RWPE2 (cell line): ENCODE measurements at regions not wholly inside any gene's neighbourhood (a gene's known extent, or its start where the extent isn't known, plus 50 kb on each side); places are given as distances from the start of the nearest gene placed in this dataset.

Experiments used
- ATAC-seq: fragments of 200-7000 bp; cut with Tn5 transposase; 3 replicates; pipeline ENCODE4 v1.9.1; 2021; ENCODE audit warnings: low read depth
- DNase-seq: peaks from one replicate; pipeline ENCODE4 v3.0.0-alpha.2; 2020; ENCODE audit warnings: low spot score
- H3K27ac ChIP-seq: fragments of 450-650 bp; 2 replicates; pipeline ENCODE4 v1.5.1; 2017; ENCODE audit warnings: mild to moderate bottlenecking; ENCODE audit not compliant: poor library complexity, severe bottlenecking
- H3K27me3 ChIP-seq: fragments of 250-450 bp; sonication (Bioruptor Pico); 2 replicates; pipeline ENCODE4 v1.5.1; 2021; ENCODE audit warnings: mild to moderate bottlenecking, moderate library complexity; ENCODE audit not compliant: insufficient read depth, poor library complexity, severe bottlenecking
- H3K36me3 ChIP-seq: fragments of 250-450 bp; sonication (Bioruptor Pico); 2 replicates; pipeline ENCODE4 v1.5.1; 2020; ENCODE audit warnings: low read depth, mild to moderate bottlenecking, moderate library complexity
- H3K4me1 ChIP-seq: fragments of 250-450 bp; sonication (Bioruptor Pico); 2 replicates; pipeline ENCODE4 v1.5.1; 2021; ENCODE audit warnings: mild to moderate bottlenecking, moderate library complexity; ENCODE audit not compliant: insufficient read depth, poor library complexity, severe bottlenecking
- H3K4me3 ChIP-seq: fragments of 250-450 bp; sonication (Bioruptor Pico); 2 replicates; pipeline ENCODE4 v1.5.1; 2021; ENCODE audit warnings: mild to moderate bottlenecking, moderate library complexity; ENCODE audit not compliant: severe bottlenecking
- H3K9me3 ChIP-seq: fragments of 250-450 bp; sonication (Bioruptor Pico); 2 replicates; pipeline ENCODE4 v1.5.1; 2021; ENCODE audit warnings: mild to moderate bottlenecking, moderate library complexity; ENCODE audit not compliant: severe bottlenecking
- CTCF ChIP-seq: fragments of 450-650 bp; IDR thresholded peaks from one replicate; pipeline ENCODE4 v1.5.1; 2017; ENCODE audit warnings: mild to moderate bottlenecking, moderate library complexity; ENCODE audit not compliant: poor library complexity, severe bottlenecking

GRCh38 chr3:88595026-88595425, 445.3 kb downstream of the C3orf38 start:
- Histone ChIP-seq H3K4me3 (no peak overlapping the region), H3K27ac (no peak overlapping the region), H3K36me3 (no peaks in the 10 kb centered on the region), H3K9me3 (no peaks in the 10 kb centered on the region), H3K27me3 (no peaks in the 10 kb centered on the region), H3K4me1 (no peaks in the 10 kb centered on the region)
- TF ChIP-seq CTCF: no peak
- no peak for ATAC-seq
- DNase-seq: no peak

- no peak overlapping the region for H3K4me3 ChIP-seq
- no peak for DNase-seq
- H3K27ac ChIP-seq: no peak overlapping the region
Observed at GRCh38 chr3:88596451-88596850, 446.7 kb downstream of the C3orf38 start.

DNA sequence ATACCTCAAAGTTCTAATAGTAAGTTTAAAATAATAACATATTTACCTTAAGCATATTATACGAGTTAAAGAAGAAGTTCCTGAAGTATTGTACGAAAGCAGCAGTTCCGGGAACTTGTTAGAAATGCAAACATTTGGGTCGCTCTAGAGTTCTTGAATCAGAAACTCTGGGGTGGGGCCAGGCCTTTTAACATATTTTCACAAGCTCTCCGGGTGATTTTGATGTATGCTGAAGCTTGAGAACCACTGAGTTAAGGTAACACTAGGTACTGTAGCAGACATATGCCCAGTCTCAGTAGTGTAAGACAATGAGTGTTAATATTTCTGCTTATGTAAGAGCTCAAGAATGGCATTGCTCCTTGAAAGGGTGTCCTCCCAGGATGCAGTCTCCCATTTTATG, 461.1 kb downstream of the C3orf38 start:
- H3K9me3 ChIP-seq: no peaks in the 10 kb centered on the region
- H3K4me3 ChIP-seq: no peak overlapping the region
- no peak for ATAC-seq
- H3K27me3 ChIP-seq: no peaks in the 10 kb centered on the region
- no peak for TF ChIP-seq CTCF
- DNase-seq: no peak
- H3K4me1 ChIP-seq: no peaks in the 10 kb centered on the region
- H3K27ac ChIP-seq: no peak overlapping the region
- H3K36me3 ChIP-seq: no peaks in the 10 kb centered on the region

More at GRCh38 chr3:88596451-88596850, 446.7 kb downstream of the C3orf38 start:
- Histone ChIP-seq H3K4me1 (no peaks in the 10 kb centered on the region), H3K36me3 (no peaks in the 10 kb centered on the region), H3K9me3 (no peaks in the 10 kb centered on the region), H3K27me3 (no peaks in the 10 kb centered on the region)
- TF ChIP-seq CTCF: no peak
- ATAC-seq: no peak

DNA sequence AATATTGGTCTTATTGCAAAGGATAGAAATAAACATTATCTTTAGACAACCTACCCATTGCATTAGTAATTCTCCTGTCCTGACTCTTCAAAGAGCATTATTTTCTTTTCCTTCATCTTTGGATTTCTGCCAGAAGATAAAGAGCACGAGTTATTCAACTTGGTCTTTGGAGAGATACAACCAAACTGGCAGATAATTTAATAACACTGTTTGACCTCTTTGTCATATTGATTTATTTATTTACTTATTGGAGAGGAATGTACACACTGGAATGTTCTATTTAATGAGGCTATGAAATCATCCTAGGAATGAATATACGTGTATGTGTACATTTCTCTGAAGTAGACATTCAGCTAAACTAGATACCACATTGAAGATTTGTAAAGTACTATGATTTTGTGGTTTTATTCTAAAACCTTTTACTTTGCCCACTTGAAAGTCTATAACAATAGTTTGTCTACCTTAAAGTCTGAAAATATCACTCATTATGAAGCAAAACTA, 462.1 kb downstream of the C3orf38 start:
- ATAC-seq: peak; percentile 71
- H3K4me3 ChIP-seq: no peak overlapping the region
- DNase-seq: no peak

More for the DNA sequence above, 462.1 kb downstream of the C3orf38 start:
- Histone ChIP-seq H3K27me3 (no peaks in the 10 kb centered on the region), H3K36me3 (no peaks in the 10 kb centered on the region), H3K9me3 (no peaks in the 10 kb centered on the region), H3K4me1 (no peaks in the 10 kb centered on the region), H3K27ac (peak overlapping the region; percentile 33)
- no peak for TF ChIP-seq CTCF
